ENCODE measurements at regions not wholly inside any gene's neighbourhood (a gene's known extent, or its start where the extent isn't known, plus 50 kb on each side); places are given as distances from the start of the nearest gene placed in this dataset.

GRCh38 chr18:57923611-57924010 lies 120.4 kb upstream of the NEDD4L start:
- no peak overlapping the region for H3K4me3 ChIP-seq (ENCODE audit: low read length)
- DNase-seq, result no peak
- H3K4me1 ChIP-seq (ENCODE audit: low read length), result peaks cover 15% of the 10 kb centered on the region
- H3K9me2 ChIP-seq (replicated peaks; ENCODE audit: insufficient read depth, low read length), result no peaks in the 10 kb centered on the region
- H3K79me2 ChIP-seq (ENCODE audit: low read length), result no peaks in the 10 kb centered on the region
- no peaks in the 10 kb centered on the region for H3K9me3 ChIP-seq (replicated peaks; ENCODE audit: insufficient read depth, low read length)
- no peak overlapping the region for H3K27ac ChIP-seq (ENCODE audit: low read length)
- no peak overlapping the region for H3K4me2 ChIP-seq (ENCODE audit: low read depth, low read length)
- H2AFZ ChIP-seq (ENCODE audit: low read length), result no peak overlapping the region
- H3K27me3 ChIP-seq (replicated peaks; ENCODE audit: insufficient read depth, low read length), result no peaks in the 10 kb centered on the region
- no peak for TF ChIP-seq EZH2 (optimal IDR thresholded peaks at IDR 0.05; ENCODE audit: low read depth, low read length)
- TF ChIP-seq CTCF (IDR thresholded peaks at IDR 0.05; ENCODE audit: low read length), result no peak
- no peak for TF ChIP-seq EZH2phosphoT487 (IDR thresholded peaks at IDR 0.05; ENCODE audit: low read length)
- no peaks in the 10 kb centered on the region for H3F3A ChIP-seq (ENCODE audit: insufficient read depth, low read length)
- H3K9ac ChIP-seq (ENCODE audit: low read length), result no peak overlapping the region
- H3K36me3 ChIP-seq (replicated peaks; ENCODE audit: insufficient read depth, low read length), result no peaks in the 10 kb centered on the region
- H4K20me1 ChIP-seq (ENCODE audit: insufficient read depth, low read length), result no peaks in the 10 kb centered on the region

- H3K27me3 ChIP-seq (replicated peaks; ENCODE audit: insufficient read depth, low read length), result no peaks in the 10 kb centered on the region
- no peaks in the 10 kb centered on the region for H3K79me2 ChIP-seq (ENCODE audit: low read length)
- H3K9ac ChIP-seq (ENCODE audit: low read length), result no peak overlapping the region
- no peaks in the 10 kb centered on the region for H3K9me2 ChIP-seq (replicated peaks; ENCODE audit: insufficient read depth, low read length)
- H3K36me3 ChIP-seq (replicated peaks; ENCODE audit: insufficient read depth, low read length), result no peaks in the 10 kb centered on the region
- H3K27ac ChIP-seq (ENCODE audit: low read length), result no peak overlapping the region
- H3K9me3 ChIP-seq (replicated peaks; ENCODE audit: insufficient read depth, low read length), result no peaks in the 10 kb centered on the region
- DNase-seq, result no peak
- H3K4me3 ChIP-seq (ENCODE audit: low read length), result no peak overlapping the region
- H2AFZ ChIP-seq (ENCODE audit: low read length), result 0 out of 2 replicates have a peak overlapping the region, but pooled peaks have one; percentile 21
- no peaks in the 10 kb centered on the region for H4K20me1 ChIP-seq (ENCODE audit: insufficient read depth, low read length)
- H3K4me1 ChIP-seq (ENCODE audit: low read length), result peaks cover 15% of the 10 kb centered on the region
- H3K4me2 ChIP-seq (ENCODE audit: low read depth, low read length), result 0 out of 2 replicates have a peak overlapping the region, but pooled peaks have one; percentile 25
- TF ChIP-seq EZH2phosphoT487 (IDR thresholded peaks at IDR 0.05; ENCODE audit: low read length), result no peak
- no peaks in the 10 kb centered on the region for H3F3A ChIP-seq (ENCODE audit: insufficient read depth, low read length)
These were observed 119.8 kb upstream of the ATP8B1 start for GRCh38 chr18:57922885-57923284.

GRCh38 chr18:57921708-57922107 lies 118.6 kb upstream of the ATP8B1 start:
- Histone ChIP-seq H3K27ac (ENCODE audit: low read length) (no peak overlapping the region), H4K20me1 (ENCODE audit: insufficient read depth, low read length) (no peaks in the 10 kb centered on the region), H3K4me3 (ENCODE audit: low read length) (no peak overlapping the region), H3K36me3 (replicated peaks; ENCODE audit: insufficient read depth, low read length) (no peaks in the 10 kb centered on the region), H3K79me2 (ENCODE audit: low read length) (no peaks in the 10 kb centered on the region), H3K4me2 (ENCODE audit: low read depth, low read length) (no peak overlapping the region), H3K9me3 (replicated peaks; ENCODE audit: insufficient read depth, low read length) (no peaks in the 10 kb centered on the region), H2AFZ (ENCODE audit: low read length) (no peak overlapping the region), H3K9me2 (replicated peaks; ENCODE audit: insufficient read depth, low read length) (no peaks in the 10 kb centered on the region), H3F3A (ENCODE audit: insufficient read depth, low read length) (no peaks in the 10 kb centered on the region), H3K4me1 (ENCODE audit: low read length) (peaks cover 15% of the 10 kb centered on the region), H3K27me3 (replicated peaks; ENCODE audit: insufficient read depth, low read length) (no peaks in the 10 kb centered on the region), H3K9ac (ENCODE audit: low read length) (no peak overlapping the region)
- TF ChIP-seq EZH2phosphoT487 (IDR thresholded peaks at IDR 0.05; ENCODE audit: low read length) (no peak), EZH2 (optimal IDR thresholded peaks at IDR 0.05; ENCODE audit: low read depth, low read length) (no peak), CTCF (IDR thresholded peaks at IDR 0.05; ENCODE audit: low read length) (no peak)
- no peak for DNase-seq

GRCh38 chr18:57920036-57920435 lies 116.9 kb upstream of the ATP8B1 start:
- Histone ChIP-seq H3K9me3 (replicated peaks; ENCODE audit: insufficient read depth, low read length) (no peaks in the 10 kb centered on the region), H3F3A (ENCODE audit: insufficient read depth, low read length) (no peaks in the 10 kb centered on the region), H3K4me1 (ENCODE audit: low read length) (peaks cover 11% of the 10 kb centered on the region), H3K36me3 (replicated peaks; ENCODE audit: insufficient read depth, low read length) (no peaks in the 10 kb centered on the region), H3K9ac (ENCODE audit: low read length) (no peak overlapping the region), H3K27ac (ENCODE audit: low read length) (no peak overlapping the region), H3K4me2 (ENCODE audit: low read depth, low read length) (no peak overlapping the region), H3K9me2 (replicated peaks; ENCODE audit: insufficient read depth, low read length) (no peaks in the 10 kb centered on the region), H3K27me3 (replicated peaks; ENCODE audit: insufficient read depth, low read length) (no peaks in the 10 kb centered on the region), H3K79me2 (ENCODE audit: low read length) (no peaks in the 10 kb centered on the region), H4K20me1 (ENCODE audit: insufficient read depth, low read length) (no peaks in the 10 kb centered on the region), H2AFZ (ENCODE audit: low read length) (no peak overlapping the region), H3K4me3 (ENCODE audit: low read length) (no peak overlapping the region)
- TF ChIP-seq EZH2 (optimal IDR thresholded peaks at IDR 0.05; ENCODE audit: low read depth, low read length) (no peak), EZH2phosphoT487 (IDR thresholded peaks at IDR 0.05; ENCODE audit: low read length) (no peak), CTCF (IDR thresholded peaks at IDR 0.05; ENCODE audit: low read length) (no peak)
- no peak for DNase-seq
